Motor neuron (in vitro differentiated cells): ENCODE measurements at regions not wholly inside any gene's neighbourhood (a gene's known extent, or its start where the extent isn't known, plus 50 kb on each side); places are given as distances from the start of the nearest gene placed in this dataset.

Source experiments
- ATAC-seq, 8 experiments: fragments of 200-7000 bp; cut with Tn5 transposase; replicated peaks in 6 of 8; 2 replicates each; pipeline ENCODE4 v1.8.0; 2021; ENCODE audit warnings: mild to moderate bottlenecking in 8 of 8, moderate library complexity in 8 of 8
- H3K27ac ChIP-seq, 2 donors: fragments of 250-450 bp; sonication (Bioruptor Pico); 2 replicates each; pipeline ENCODE4 v1.9.0; 2021; ENCODE audit warnings: antibody characterized with exemption in 2 of 2, mild to moderate bottlenecking in 2 of 2, moderate library complexity in 1 of 2
- H3K4me1 ChIP-seq, 2 donors: fragments of 250-450 bp; sonication (Bioruptor Pico); replicated peaks in 1 of 2; 2 replicates each; pipeline ENCODE4 v1.6.1; 2021; ENCODE audit warnings: antibody characterized with exemption in 2 of 2, mild to moderate bottlenecking in 2 of 2, moderate library complexity in 1 of 2
- H3K4me3 ChIP-seq, 5 donors: fragments of 250-450 bp; sonication (Bioruptor Pico); 2 replicates each; pipeline ENCODE4 v1.9.0; 2021; ENCODE audit warnings: antibody characterized with exemption in 5 of 5, mild to moderate bottlenecking in 5 of 5, moderate library complexity in 4 of 5
- WGBS, 10 experiments: fragments of 450-650 bp; shearing (Covaris generic); methylation state at CpG; one replicate each; pipeline ENCODE4 v1.0.0; 2022; 5-methylcytosine and 5-hydroxymethylcytosine counted together
- in situ Hi-C, 9 experiments: fragments of 400-800 bp; cut with MboI; loops; one replicate each; pipeline ENCODE4 v1.15.0; 2021; ENCODE audit warnings: low sequenced_read_pairs in 9 of 9, low pct_unique_long_range_greater_than_20kb in 2 of 9; ENCODE audit not compliant: unreplicated experiment in 9 of 9

GRCh38 chr18:51639541-51639940 lies 442.1 kb upstream of the MEX3C start:
- in situ Hi-C loops, result no loop called here
- no peak overlapping the region for H3K27ac ChIP-seq
- H3K4me3 ChIP-seq, result no peak overlapping the region
- no peaks in the 10 kb centered on the region for H3K4me1 ChIP-seq
- ATAC-seq, result no peak

- H3K27ac ChIP-seq, result no peak overlapping the region
- H3K4me3 ChIP-seq, result no peak overlapping the region
- ATAC-seq, result no peak
- in situ Hi-C loops, result no loop called here
- H3K4me1 ChIP-seq, result peaks cover 0 to 1% of the 10 kb centered on the region in 2 donors
- WGBS, 10 experiments, result 0 to 100% (median 51%) methylated on average over 1 to 2 of the region's 2 CpGs; no CpG with 5 or more reads in 2 of the 10 experiments
Measured at GRCh38 chr18:51643483-51643882, 446.0 kb upstream of the MEX3C start.

DNA sequence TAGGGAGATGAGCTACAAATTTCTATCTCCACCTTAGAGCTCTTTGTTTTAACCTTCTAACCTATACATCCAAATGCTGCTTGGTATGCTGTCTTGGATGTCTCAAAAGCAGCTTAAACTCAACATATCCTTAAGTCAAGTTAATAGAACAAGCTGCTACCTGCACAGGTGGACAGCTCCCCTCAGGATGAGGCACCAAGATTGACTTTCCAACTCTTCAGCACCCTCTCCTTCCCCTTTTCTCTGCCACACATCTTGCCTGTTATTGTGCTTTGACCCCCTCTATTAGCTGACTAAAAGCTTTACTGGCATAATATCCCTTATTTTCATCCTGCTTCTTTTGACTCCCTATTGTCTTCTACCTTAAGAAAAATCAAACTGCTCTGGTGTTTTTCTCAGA lies 448.1 kb upstream of the MEX3C start:
- Histone ChIP-seq H3K4me3 (no peak overlapping the region), H3K27ac (no peak overlapping the region), H3K4me1 (peaks cover 5 to 6% of the 10 kb centered on the region in 2 donors)
- ATAC-seq, result no peak
- in situ Hi-C loops, result no loop called here

- in situ Hi-C loops, result no loop called here
- no peak for ATAC-seq
- 0 to 100% (median 94%) methylated on average over 1 of the region's 1 CpG; no CpG with 5 or more reads in 4 of the 10 experiments for WGBS, 10 experiments
- Histone ChIP-seq H3K27ac (no peak overlapping the region), H3K4me1 (peaks cover 5 to 6% of the 10 kb centered on the region in 2 donors), H3K4me3 (no peak overlapping the region)
Measured at GRCh38 chr18:51647346-51647745, 449.9 kb upstream of the MEX3C start.

DNA sequence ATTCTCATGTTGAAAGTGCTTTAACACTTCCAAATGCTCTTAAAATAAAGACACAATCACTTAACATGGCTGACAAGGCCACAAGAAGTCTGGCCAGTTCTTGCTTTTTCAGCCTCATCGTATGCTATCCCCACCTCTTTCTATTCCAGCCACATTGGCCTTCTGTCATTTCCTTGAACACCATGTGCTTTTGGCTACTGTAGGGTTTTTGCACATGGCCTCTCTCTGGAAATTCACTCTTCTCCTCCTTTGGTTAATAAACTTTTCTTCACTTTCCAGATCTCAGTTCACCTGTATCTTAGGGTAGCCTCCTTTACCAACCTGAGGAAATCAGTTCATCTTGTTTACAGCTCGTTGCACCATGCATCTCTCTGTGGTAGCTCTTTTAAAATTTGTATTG lies 450.5 kb upstream of the MEX3C start:
- no peak for ATAC-seq

GRCh38 chr18:51649796-51650195 lies 452.3 kb upstream of the MEX3C start:
- no peak for ATAC-seq

More for the DNA sequence above, 450.5 kb upstream of the MEX3C start:
- in situ Hi-C loops, result no loop called here
- peaks cover 5 to 6% of the 10 kb centered on the region in 2 donors for H3K4me1 ChIP-seq
- H3K27ac ChIP-seq, result no peak overlapping the region
- H3K4me3 ChIP-seq, result no peak overlapping the region
- 0 to 95% (median 62%) methylated on average over 1 to 2 of the region's 2 CpGs; no CpG with 5 or more reads in 4 of the 10 experiments for WGBS, 10 experiments

DNA sequence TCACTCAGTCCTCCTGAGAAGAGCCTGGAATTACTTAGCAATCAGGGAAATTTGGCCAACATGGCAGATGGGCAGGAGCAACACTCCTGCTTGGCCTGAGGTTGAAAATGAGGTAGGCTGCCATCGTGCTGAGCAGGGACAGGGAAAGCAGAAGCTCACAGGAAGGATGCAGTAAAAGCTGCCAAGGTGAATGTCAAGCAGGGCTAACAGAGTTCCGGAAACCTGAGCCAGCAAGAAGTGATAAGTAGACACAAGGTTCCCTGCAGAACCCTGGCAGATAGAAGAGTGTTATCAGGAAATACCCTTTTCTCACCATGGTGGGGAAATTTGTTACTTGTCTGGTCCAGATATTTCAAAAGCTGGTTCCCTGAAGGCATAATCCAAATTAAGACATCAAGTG lies 454.3 kb upstream of the MEX3C start:
- WGBS, 10 experiments, result 0 to 100% (median 92%) methylated on average over 1 to 2 of the region's 2 CpGs; no CpG with 5 or more reads in 3 of the 10 experiments
- in situ Hi-C loops, result loop anchor here in 3 of 9 experiments (25.0 kb wide), 4 partner anchors 539 to 1736 kb away; partner anchors contain the start of gene DCC (in 2 of the 3)
- peaks cover 20 to 23% of the 10 kb centered on the region in 2 donors for H3K4me1 ChIP-seq

More at GRCh38 chr18:51649796-51650195, 452.3 kb upstream of the MEX3C start:
- Histone ChIP-seq H3K27ac (no peak overlapping the region), H3K4me3 (no peak overlapping the region), H3K4me1 (peaks cover 12 to 14% of the 10 kb centered on the region in 2 donors)
- WGBS, 10 experiments, result 0 to 100% (median 100%) methylated on average over 1 of the region's 1 CpG; no CpG with 5 or more reads in 2 of the 10 experiments
- in situ Hi-C loops, result loop anchor here in 3 of 9 experiments (25.0 kb wide), 4 partner anchors 537 to 1738 kb away; partner anchors contain the start of gene DCC (in 2 of the 3)

GRCh38 chr18:51653507-51654213 lies 456.2 kb upstream of the MEX3C start:
- ATAC-seq, result no peak
- Histone ChIP-seq H3K4me3 (no peak overlapping the region), H3K27ac (no peak overlapping the region), H3K4me1 (peaks cover 19 to 20% of the 10 kb centered on the region in 2 donors)
- in situ Hi-C loops, result loop anchor here in 3 of 9 experiments (25.0 kb wide), 4 partner anchors 541 to 1734 kb away; partner anchors contain the start of gene DCC (in 2 of the 3)
- WGBS, 10 experiments, result 31 to 100% (median 81%) methylated on average over 1 to 3 of the region's 3 CpGs; no CpG with 5 or more reads in 1 of the 10 experiments

More for the DNA sequence above, 454.3 kb upstream of the MEX3C start:
- H3K4me3 ChIP-seq, result no peak overlapping the region
- ATAC-seq, result no peak
- no peak overlapping the region for H3K27ac ChIP-seq

DNA sequence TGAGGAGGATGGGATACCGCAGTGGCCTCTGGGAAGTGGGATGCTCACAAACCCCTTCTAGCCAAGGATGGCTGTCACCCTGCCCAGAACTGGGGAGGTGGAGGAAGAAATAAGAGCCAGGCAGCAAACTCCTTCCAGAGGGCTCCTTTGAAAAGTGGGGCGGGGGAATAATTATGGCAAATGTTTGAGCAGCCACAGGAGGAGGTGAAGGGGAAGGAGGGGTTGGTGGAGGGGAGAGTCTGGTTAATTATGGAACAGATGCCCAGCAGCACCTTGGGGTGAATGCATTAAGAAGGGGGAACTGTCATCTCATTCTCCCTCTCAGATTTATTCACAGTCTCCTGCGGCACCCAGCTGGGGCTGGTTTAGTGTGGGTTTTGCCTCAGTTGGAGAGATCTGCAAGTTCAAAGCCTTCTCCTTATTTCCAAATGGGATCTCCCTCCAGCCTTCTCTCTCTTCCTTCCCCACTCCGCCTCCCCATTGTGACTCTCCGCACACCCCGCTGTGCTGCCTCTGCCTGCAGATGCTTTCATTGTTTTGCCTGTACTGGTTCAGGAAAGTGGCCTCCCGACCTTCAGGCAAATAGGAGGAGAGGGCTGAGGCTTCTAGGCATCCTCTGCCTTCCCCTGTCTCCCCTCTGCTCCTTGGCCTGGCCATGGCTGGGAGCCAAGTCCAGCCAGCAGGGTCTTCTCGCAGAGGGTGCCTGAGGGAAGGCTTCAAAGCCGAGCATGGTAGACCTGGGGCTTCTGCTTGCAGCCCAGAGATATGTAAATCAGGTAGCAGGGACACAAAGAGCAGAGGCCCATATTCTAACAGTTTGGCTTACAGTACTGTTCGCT lies 457.2 kb upstream of the MEX3C start:
- in situ Hi-C loops, result loop anchor here in 3 of 9 experiments (25.0 kb wide), 4 partner anchors 542 to 1733 kb away; partner anchors contain the start of gene DCC (in 2 of the 3)
- Histone ChIP-seq H3K4me1 (peaks cover 15 to 19% of the 10 kb centered on the region in 2 donors), H3K27ac (peak overlapping the region in 1 of 2 donors; percentile 57), H3K4me3 (no peak overlapping the region)
- WGBS, 10 experiments, result 0 to 60% (median 40%) methylated on average over 1 to 7 of the region's 10 CpGs; no CpG with 5 or more reads in 1 of the 10 experiments
- peak in 6 of 8 experiments; percentile 39 to 77 (median 64) for ATAC-seq

DNA sequence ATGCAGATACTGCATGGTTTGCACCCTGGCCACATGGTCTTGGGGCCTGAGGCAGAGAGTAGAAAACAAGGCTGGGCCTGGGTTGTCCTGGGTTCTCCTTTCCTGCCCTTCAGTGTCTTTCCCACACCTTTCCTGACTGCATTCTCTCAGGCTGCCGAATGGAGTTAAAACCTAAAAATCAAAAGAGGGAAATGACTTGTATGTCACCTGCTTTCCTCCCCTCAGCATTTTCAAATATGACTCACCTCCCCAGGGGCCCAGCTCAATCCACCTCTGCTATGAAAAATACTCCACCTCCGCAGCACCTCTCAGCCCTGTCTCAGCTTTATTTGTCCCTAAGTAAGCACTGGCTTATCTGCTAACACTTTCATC lies 457.8 kb upstream of the MEX3C start:
- WGBS, 10 experiments, result 0 to 100% (median 43%) methylated on average over 1 to 2 of the region's 2 CpGs; no CpG with 5 or more reads in 3 of the 10 experiments
- in situ Hi-C loops, result loop anchor here in 3 of 9 experiments (25.0 kb wide), 4 partner anchors 543 to 1732 kb away; partner anchors contain the start of gene DCC (in 2 of the 3)
- ATAC-seq, result peak in 5 of 8 experiments; percentile 18 to 70 (median 52)
- Histone ChIP-seq H3K27ac (peak overlapping the region in 1 of 2 donors; percentile 57), H3K4me1 (peaks cover 15 to 25% of the 10 kb centered on the region in 2 donors), H3K4me3 (no peak overlapping the region)

DNA sequence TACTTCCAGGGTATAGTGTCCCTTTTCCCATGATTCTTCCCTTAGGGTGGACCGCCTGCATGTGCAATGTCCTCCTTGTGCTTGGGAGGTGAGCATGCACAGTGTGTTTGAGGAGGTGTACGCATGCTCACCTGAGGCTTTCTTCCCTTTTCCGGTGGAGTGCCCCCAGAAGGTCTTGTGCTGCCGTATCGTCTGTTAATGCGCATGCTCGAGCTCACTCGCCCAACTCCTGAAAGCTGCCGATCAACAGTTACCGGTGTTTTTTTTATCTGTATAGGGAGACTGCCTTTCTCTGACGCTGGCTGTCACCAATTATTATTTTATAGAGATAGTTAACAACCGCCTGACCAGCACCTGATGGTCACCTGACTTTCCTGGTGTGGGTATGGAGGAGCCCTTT lies 458.8 kb upstream of the MEX3C start:
- Histone ChIP-seq H3K4me3 (no peak overlapping the region), H3K27ac (no peak overlapping the region), H3K4me1 (peaks cover 15 to 31% of the 10 kb centered on the region in 2 donors)
- WGBS, 10 experiments, result 52 to 100% (median 73%) methylated on average over 2 to 10 of the region's 12 CpGs; no CpG with 5 or more reads in 3 of the 10 experiments
- in situ Hi-C loops, result loop anchor here in 3 of 9 experiments (25.0 kb wide), 4 partner anchors 544 to 1731 kb away; partner anchors contain the start of gene DCC (in 2 of the 3)
- ATAC-seq, result no peak

GRCh38 chr18:51658436-51658835 lies 461.0 kb upstream of the MEX3C start:
- Histone ChIP-seq H3K27ac (no peak overlapping the region), H3K4me1 (peaks cover 15 to 31% of the 10 kb centered on the region in 2 donors), H3K4me3 (no peak overlapping the region)
- 0 to 81% (median 63%) methylated on average over 1 to 4 of the region's 4 CpGs; no CpG with 5 or more reads in 1 of the 10 experiments for WGBS, 10 experiments
- in situ Hi-C loops, result loop anchor here in 3 of 9 experiments (25.0 kb wide), 4 partner anchors 546 to 1729 kb away; partner anchors contain the start of gene DCC (in 2 of the 3)
- ATAC-seq, result no peak
